Osteoblast (primary cell): ENCODE measurements at regions not wholly inside any gene's neighbourhood (a gene's known extent, or its start where the extent isn't known, plus 50 kb on each side); places are given as distances from the start of the nearest gene placed in this dataset.
"Not testable (repeated sequence)": the region's sequence is repeated elsewhere in the genome, so short reads cannot be mapped to it uniquely, and the experiment has no call there.

Experiments
- DNase-seq: peaks from one replicate; pipeline ENCODE4 v3.0.0; 2011; ENCODE audit warnings: low spot score, mixed read lengths; ENCODE audit not compliant: insufficient read length; ENCODE audit errors: missing footprints
- H2AFZ ChIP-seq: 2 replicates; pipeline ENCODE4 v1.6.0; 2011; ENCODE audit warnings: mild to moderate bottlenecking, low read length
- H3K27ac ChIP-seq: 2 replicates; pipeline ENCODE4 v1.5.1; 2011; ENCODE audit warnings: mild to moderate bottlenecking, low read depth, low read length, moderate library complexity
- H3K27me3 ChIP-seq: 2 replicates; pipeline ENCODE4 v1.6.0; 2012; ENCODE audit warnings: mild to moderate bottlenecking, control low read depth, inconsistent platforms, low read length, moderate library complexity; ENCODE audit not compliant: insufficient read depth
- H3K36me3 ChIP-seq: 2 replicates; pipeline ENCODE4 v1.5.1; 2011; ENCODE audit warnings: mild to moderate bottlenecking, low read length, control low read depth, moderate library complexity; ENCODE audit not compliant: insufficient read depth
- H3K4me1 ChIP-seq: 2 replicates; pipeline ENCODE4 v1.5.1; 2011; ENCODE audit warnings: mild to moderate bottlenecking, low read length, control low read depth, moderate library complexity; ENCODE audit not compliant: insufficient read depth
- H3K4me2 ChIP-seq: 2 replicates; pipeline ENCODE4 v1.6.0; 2011; ENCODE audit warnings: mild to moderate bottlenecking, low read length; ENCODE audit not compliant: insufficient read depth
- H3K4me3 ChIP-seq: fragments of 200-600 bp; sonication (generic); 3 replicates; pipeline ENCODE4 v1.5.1; 2012; ENCODE audit warnings: mild to moderate bottlenecking, low read length, inconsistent platforms; ENCODE audit not compliant: insufficient read depth
- H3K79me2 ChIP-seq: 2 replicates; pipeline ENCODE4 v1.6.0; 2012; ENCODE audit warnings: mild to moderate bottlenecking, low read length, control low read depth, inconsistent platforms; ENCODE audit not compliant: insufficient read depth
- H3K9me3 ChIP-seq: 2 replicates; pipeline ENCODE4 v1.5.1; 2011; ENCODE audit warnings: low read depth, low read length, control low read depth
- H4K20me1 ChIP-seq: 2 replicates; pipeline ENCODE4 v1.6.0; 2012; ENCODE audit warnings: mild to moderate bottlenecking, low read length, control low read depth; ENCODE audit not compliant: insufficient read depth
- CTCF ChIP-seq: IDR thresholded peaks from 2 replicates; pipeline ENCODE4 v1.5.1; 2011; ENCODE audit warnings: mild to moderate bottlenecking, low read depth, low read length, moderate library complexity; ENCODE audit errors: extremely low read depth

- H3K4me1 ChIP-seq: no peaks in the 10 kb centered on the region
- no peaks in the 10 kb centered on the region for H3K79me2 ChIP-seq
- no peaks in the 10 kb centered on the region for H3K9me3 ChIP-seq
- H3K27ac ChIP-seq: no peak overlapping the region
- no peaks in the 10 kb centered on the region for H3K27me3 ChIP-seq
- no peak for TF ChIP-seq CTCF
- H2AFZ ChIP-seq: no peak overlapping the region
- H3K4me2 ChIP-seq: no peak overlapping the region
- H3K4me3 ChIP-seq: no peak overlapping the region
- no peaks in the 10 kb centered on the region for H3K36me3 ChIP-seq
- no peak for DNase-seq
- H4K20me1 ChIP-seq: no peaks in the 10 kb centered on the region
These were observed 1666.9 kb upstream of the CELF4 start for GRCh38 chr18:39232490-39232889.

- Histone ChIP-seq H3K4me3 (no peak overlapping the region), H3K4me2 (no peak overlapping the region), H3K36me3 (no peaks in the 10 kb centered on the region), H3K27ac (no peak overlapping the region), H4K20me1 (no peaks in the 10 kb centered on the region), H3K27me3 (no peaks in the 10 kb centered on the region), H2AFZ (no peak overlapping the region), H3K79me2 (no peaks in the 10 kb centered on the region), H3K9me3 (no peaks in the 10 kb centered on the region), H3K4me1 (no peaks in the 10 kb centered on the region)
- DNase-seq: peak; percentile 30
- no peak for TF ChIP-seq CTCF
These were observed 1664.6 kb upstream of the CELF4 start for GRCh38 chr18:39230086-39230803.

- not testable (repeated sequence) for H2AFZ ChIP-seq, H3K36me3 ChIP-seq, H3K4me3 ChIP-seq, H3K4me2 ChIP-seq, H3K27me3 ChIP-seq, DNase-seq, H3K27ac ChIP-seq, H3K79me2 ChIP-seq, H3K9me3 ChIP-seq, H3K4me1 ChIP-seq, H4K20me1 ChIP-seq
These were observed 1662.2 kb upstream of the CELF4 start for GRCh38 chr18:39227769-39228168.

- no peak for DNase-seq
- TF ChIP-seq CTCF: no peak
- no peaks in the 10 kb centered on the region for H4K20me1 ChIP-seq
These were observed 1659.8 kb upstream of the CELF4 start for GRCh38 chr18:39225373-39225772.

More at GRCh38 chr18:39225373-39225772, 1659.8 kb upstream of the CELF4 start:
- Histone ChIP-seq H3K4me1 (no peaks in the 10 kb centered on the region), H3K4me3 (no peak overlapping the region), H3K79me2 (no peaks in the 10 kb centered on the region), H3K27me3 (no peaks in the 10 kb centered on the region), H3K9me3 (no peaks in the 10 kb centered on the region), H3K36me3 (no peaks in the 10 kb centered on the region), H3K27ac (no peak overlapping the region), H2AFZ (no peak overlapping the region), H3K4me2 (no peak overlapping the region)
